GM19467 (cell line): ENCODE measurements at regions not wholly inside any gene's neighbourhood (a gene's known extent, or its start where the extent isn't known, plus 50 kb on each side); places are given as distances from the start of the nearest gene placed in this dataset.

Experiments
- ATAC-seq: cut with Tn5 transposase; IDR thresholded peaks from one replicate; pipeline ENCODE4 v1.9.1; 2021; ENCODE audit warnings: mild to moderate bottlenecking, moderate library complexity; ENCODE audit not compliant: unreplicated experiment

DNA sequence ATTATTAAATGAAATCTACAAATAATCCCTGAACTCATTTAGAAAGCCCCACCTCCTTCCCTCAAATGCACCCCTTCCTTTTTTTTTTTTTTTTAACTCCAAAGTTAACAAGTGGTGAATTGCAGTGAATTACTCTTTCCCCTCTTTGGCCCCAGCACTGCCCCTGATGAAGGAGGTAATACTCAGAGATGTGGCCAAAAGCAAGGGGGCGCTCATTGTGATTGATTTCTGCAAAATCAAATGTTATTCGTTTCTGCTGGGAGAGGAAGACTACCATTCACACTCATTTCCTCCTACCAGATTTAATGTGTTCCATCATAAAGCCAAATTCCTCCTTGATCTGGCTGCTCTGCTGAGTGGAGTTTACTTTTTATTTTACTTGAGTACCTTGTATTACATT is 259.4 kb downstream of the GPD2 start:
- no peak for ATAC-seq

DNA sequence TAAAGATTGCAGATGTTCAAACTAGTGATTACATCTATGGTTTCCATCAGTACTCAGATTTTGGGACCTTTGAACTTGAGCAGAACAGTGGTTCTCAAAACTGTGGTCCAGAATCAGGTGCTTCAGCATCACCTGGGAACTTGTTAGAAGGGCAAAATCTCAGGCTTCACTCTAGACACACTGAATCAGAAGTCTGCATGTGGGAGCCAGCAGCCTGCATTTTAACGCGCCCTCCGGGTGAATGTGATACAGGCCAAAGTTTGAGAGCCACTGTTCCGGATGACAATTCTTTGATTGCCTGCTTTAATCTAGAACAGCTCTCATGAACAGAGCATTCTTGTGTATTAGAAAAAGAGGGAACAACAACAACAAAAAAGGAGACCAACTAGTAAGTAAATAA is 261.7 kb downstream of the GPD2 start:
- no peak for ATAC-seq

DNA sequence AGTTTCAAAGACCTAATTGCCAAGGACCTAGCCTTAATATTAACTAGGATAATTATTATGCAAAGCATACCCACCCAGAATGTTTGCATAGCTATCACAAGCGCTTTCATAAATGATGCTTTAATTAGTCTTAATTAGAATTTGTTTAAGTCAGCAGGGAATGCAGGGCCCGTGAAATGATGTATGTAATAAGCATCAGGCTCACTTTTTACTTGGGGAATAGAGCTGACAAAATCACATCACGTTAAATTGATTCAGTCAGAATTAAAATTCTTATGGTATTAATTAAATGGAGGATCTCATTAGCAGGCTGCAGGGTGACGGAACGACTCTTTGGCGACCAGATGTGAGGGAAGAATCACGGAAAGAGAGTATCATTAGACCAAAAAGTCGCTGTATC is 264.5 kb downstream of the GPD2 start:
- no peak for ATAC-seq

DNA sequence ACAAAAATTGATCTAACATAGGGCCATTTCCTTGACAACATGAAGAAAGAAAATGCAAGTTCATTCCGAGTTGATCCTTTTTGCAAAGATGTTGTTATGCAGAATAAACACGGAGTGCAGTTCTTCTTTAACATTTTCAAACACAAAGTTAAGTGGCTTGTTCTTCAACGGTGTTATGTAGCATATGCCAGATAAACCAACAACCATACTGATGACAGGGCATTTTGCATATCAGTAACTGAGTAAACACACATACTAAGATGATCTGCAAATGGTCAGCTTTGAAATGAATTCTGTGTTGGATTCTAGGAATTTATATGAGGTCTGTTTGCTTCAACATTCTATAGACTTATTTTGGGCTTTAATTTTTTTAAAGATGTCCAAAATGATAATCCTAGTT is 266.4 kb downstream of the GPD2 start:
- no peak for ATAC-seq

DNA sequence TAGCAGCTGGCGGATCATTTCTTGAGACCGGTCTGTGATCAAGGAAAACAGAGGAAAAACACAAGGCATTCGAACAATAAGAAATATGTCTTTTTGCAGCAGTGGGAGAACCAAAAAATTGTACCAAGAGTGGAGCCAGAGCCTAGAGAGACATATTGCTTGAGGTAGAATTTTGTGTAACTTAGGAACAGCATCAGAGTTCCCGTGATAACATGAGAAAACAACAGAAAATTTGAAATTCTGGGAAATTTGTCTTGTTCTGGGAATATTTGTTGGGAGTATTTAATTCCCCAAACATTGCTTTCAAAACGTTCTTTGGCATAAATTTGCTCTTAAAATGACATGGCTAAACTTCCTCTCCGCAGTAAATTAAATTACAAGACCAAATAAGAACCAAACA is 267.5 kb downstream of the GPD2 start:
- no peak for ATAC-seq

DNA sequence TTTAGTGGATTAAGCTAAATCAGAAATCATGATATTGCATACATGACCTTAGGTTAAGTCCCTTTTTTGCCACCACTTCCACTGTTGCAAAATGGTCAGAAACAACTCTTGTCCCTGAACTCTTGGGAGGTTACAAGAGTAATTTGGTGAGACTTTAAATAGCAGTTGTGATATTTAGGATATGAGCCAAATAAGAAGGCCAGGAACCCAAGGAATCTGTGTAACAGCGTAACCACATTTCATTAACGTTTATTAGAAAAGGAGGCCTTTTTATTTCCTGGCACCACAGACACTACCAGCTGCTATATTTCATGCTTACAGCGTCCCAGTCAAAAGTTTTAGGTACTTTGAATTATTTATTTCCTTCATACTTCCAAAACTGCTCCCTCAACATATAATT is 268.0 kb downstream of the GPD2 start:
- ATAC-seq, result no peak

GRCh38 chr2:156704617-156705016 is 268.4 kb downstream of the GPD2 start:
- ATAC-seq, result no peak

GRCh38 chr2:156706576-156706975 is 270.4 kb downstream of the GPD2 start:
- no peak for ATAC-seq

- ATAC-seq, result no peak
Measured at GRCh38 chr2:156708051-156708450, 271.9 kb downstream of the GPD2 start.

GRCh38 chr2:156709091-156709490 is 272.9 kb downstream of the GPD2 start:
- ATAC-seq, result no peak

DNA sequence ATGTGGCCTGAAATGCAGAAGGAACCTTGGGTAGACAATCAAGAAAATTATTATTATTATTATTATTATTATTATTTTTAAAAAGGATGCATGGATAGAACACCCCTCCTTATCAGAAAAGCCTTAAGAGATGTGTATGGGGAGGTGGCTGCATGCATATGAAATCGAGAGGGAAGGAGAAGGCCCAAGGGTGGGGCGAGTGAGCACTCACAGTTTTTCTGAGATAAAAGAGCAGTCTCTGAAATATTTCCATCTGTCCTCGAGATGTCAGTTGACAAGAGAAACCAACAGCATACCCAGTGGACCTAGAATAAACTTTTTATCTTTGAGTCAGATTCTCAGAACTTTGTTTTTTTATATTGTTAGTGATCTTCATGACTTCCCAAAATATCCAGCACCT is 282.9 kb downstream of the GPD2 start:
- no peak for ATAC-seq

DNA sequence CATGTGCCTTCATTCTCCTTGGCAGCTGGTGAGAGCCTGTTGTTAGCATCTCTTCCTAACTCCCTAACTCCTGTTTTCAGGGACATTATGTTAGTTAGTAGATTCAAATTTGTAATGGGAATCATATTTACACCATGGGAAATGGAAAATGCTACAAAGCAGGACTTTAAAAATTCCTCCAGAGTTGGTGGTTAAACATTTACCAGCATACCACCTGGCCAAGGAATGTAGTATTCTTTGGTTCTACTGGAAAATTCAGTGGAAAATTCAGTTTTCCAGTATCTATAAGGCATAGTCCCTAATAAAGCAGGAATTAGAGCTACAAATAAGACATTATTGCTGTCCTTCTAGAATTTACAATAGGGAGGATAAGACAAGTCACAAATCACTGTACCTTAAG is 291.7 kb downstream of the GPD2 start:
- no peak for ATAC-seq

GRCh38 chr2:156728328-156728727 is 292.1 kb downstream of the GPD2 start:
- ATAC-seq, result no peak

- no peak for ATAC-seq
Measured at GRCh38 chr2:156731506-156731905, 295.3 kb downstream of the GPD2 start.

- ATAC-seq, result no peak
Measured at GRCh38 chr2:156736950-156737349, 300.8 kb downstream of the GPD2 start.

- ATAC-seq, result no peak
Measured at GRCh38 chr2:156739301-156739700, 303.1 kb downstream of the GPD2 start.

DNA sequence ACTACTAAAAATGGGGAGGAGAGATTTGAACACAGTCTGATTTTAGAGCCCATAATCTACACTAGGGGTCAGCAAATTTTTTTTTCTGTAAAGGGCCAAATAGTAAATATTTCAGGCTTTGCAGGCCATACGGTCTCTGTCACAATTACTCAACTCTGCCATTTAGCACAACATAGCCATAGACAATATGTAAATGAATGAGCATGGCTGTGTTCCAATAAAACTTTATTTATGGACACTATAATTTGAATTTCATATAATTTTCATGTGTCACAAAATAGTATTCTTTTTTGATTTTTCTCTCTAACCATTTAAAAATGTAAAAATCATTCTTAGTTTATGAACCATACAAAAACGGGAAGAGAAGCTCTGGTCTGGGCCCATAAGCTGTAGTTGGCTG is 309.4 kb downstream of the GPD2 start:
- ATAC-seq, result no peak

DNA sequence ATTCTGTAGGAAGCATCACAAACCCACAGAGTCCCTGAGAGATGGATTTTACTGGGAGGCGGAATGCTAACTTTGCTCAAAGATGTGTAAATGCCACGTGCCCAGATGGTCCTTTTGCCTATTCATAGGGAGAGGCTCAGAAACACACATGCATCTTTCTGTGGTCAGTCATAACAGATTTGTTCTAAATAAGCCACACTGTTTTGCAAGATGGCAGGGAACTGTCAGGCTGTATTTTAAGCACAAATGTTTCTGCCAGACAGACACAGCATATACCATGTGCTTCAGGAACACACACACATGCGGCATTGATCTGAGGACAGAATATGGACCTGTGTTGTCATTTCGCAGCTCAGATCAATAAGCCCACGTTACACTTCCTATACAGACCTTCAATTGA is 312.0 kb downstream of the GPD2 start:
- no peak for ATAC-seq

GRCh38 chr2:156752042-156752441 is 315.9 kb downstream of the GPD2 start:
- ATAC-seq, result no peak

DNA sequence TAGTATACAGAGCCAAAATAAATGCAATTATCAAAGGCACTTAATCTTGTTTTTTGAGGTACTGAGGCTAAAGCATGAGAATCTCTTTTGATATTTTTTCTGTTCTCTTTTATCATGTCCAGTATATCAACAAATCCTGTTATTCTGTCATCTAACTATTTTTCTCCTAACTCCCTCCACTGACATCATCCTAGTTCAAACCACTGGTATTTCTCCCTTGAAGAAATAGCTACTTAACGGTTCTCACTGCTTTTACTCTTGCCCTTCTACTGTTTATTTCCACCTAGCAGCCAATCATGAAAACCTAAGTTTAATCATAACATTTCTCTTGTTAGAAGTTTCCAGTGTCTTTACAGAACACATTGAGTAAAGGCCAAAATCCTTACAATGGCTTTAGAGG is 317.6 kb downstream of the GPD2 start:
- no peak for ATAC-seq

DNA sequence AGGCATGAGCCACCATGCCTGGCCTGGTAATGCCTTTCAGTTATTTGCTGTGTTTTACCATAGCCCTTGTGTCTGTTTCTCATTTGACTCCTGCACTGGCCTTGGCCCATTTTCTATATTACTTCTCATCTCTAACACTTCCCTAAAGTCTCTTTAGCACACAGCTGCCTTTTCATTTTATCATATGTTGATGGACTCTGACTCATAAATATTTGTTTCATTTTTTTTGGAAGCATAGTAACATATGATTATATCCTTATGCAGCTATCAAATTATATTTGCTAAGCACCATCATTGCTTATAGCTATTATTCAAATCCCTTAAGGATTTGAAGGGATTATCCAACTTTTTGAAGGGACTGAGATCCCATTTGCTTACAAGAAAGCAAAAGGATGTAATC is 320.3 kb downstream of the GPD2 start:
- no peak for ATAC-seq

- no peak for ATAC-seq
Measured at GRCh38 chr2:156763174-156763573, 327.0 kb downstream of the GPD2 start.

GRCh38 chr2:156765043-156765442 is 328.9 kb downstream of the GPD2 start:
- ATAC-seq, result no peak

DNA sequence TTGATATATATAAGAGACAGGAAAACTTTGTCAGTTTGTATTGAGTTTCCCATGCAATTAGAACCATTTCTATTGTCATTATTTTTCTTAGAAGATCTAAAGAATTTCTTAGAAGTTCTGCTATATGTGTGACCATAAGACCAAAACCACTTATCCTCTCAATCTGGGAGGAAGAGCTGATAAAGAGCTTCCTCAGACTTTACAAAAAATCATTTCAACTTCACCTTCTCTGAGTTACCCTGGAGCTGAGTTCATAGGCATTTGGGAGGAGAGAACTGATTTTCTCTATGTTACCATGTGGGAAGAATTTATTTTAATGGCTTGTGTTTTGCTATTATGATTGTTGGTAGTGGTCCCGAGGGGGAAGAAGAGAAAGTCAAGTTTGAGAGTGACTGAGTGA is 329.3 kb downstream of the GPD2 start:
- no peak for ATAC-seq
